Fibroblast of lung (primary cell): ENCODE measurements at regions not wholly inside any gene's neighbourhood (a gene's known extent, or its start where the extent isn't known, plus 50 kb on each side); places are given as distances from the start of the nearest gene placed in this dataset.

Source experiments
- CTCF ChIP-seq, 2 donors: IDR thresholded peaks in 1 of 2; conservative IDR thresholded peaks in 1 of 2; 1 replicate in 1 of 2; 2 replicates in 1 of 2; pipeline ENCODE4 v1.5.1; 2011 to 2012; ENCODE audit warnings: low read length in 2 of 2, control low read depth in 1 of 2, inconsistent platforms in 1 of 2, low read depth in 1 of 2, mild to moderate bottlenecking in 1 of 2
- EZH2 ChIP-seq: IDR thresholded peaks from 2 replicates; pipeline ENCODE4 v1.5.1; 2012; ENCODE audit warnings: low read length, control low read depth, mild to moderate bottlenecking; ENCODE audit errors: missing control alignments

DNA sequence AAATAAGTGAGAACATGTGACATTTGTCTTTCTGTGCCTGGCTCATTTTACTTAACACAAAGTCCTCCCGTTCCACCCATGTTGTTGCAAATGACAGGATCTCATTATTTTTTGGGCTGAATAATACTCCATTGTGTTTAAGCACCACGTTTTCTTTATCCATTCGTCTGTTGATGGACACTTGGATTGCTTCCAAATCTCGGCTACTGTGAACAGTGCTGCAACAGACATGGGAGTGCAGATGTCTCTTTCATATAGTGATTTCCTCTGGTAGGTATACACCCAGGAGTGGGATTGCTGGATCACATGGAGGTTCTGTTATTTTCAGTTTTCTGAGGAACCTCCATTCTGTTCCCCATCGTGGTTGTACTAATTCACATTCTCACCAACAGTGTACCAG, 264.4 kb upstream of the GALNT17 start:
- TF ChIP-seq CTCF (conservative IDR thresholded peaks at IDR 0.05 in 1 of 2, IDR thresholded peaks at IDR 0.05 in 1 of 2; ENCODE audit: low read depth in 1 of 2, low read length in 2 of 2), result no peak
- TF ChIP-seq EZH2, result no peak
